HepG2 (cell line): ENCODE measurements at regions not wholly inside any gene's neighbourhood (a gene's known extent, or its start where the extent isn't known, plus 50 kb on each side); places are given as distances from the start of the nearest gene placed in this dataset.

Source experiments
- ATAC-seq: fragments of 200-7000 bp; cut with Tn5 transposase; 3 replicates; pipeline ENCODE4 v1.9.1; 2020; ENCODE audit warnings: mild to moderate bottlenecking, moderate library complexity
- BruUV-seq: library from RNA; stranded (reverse); fragments of 400-500 nt; replicated peaks from 2 replicates; lab custom pipeline; 2021; lab: Mats Ljungman, UMichigan
- CTCF ChIA-PET: fragments of 300-600 bp; formaldehyde crosslinking; extraction: SDS; loops from one replicate; lab custom pipeline; 2021; ENCODE audit warnings: low total read pairs, inconsistent platforms, low intra/inter-chr PET ratio; lab: Yijun Ruan, JAX
- POLR2A ChIA-PET: fragments of 350-600 bp; sonication (Branson Sonifier 250); formaldehyde crosslinking; loops from one replicate; lab custom pipeline; 2020; ENCODE audit warnings: antibody characterized with exemption, inconsistent platforms; lab: Yijun Ruan, JAX
- DNase-seq: peaks from one replicate; pipeline ENCODE4 v3.0.0-alpha.2; 2015; ENCODE audit warnings: low spot score
- FAIRE-seq: peaks from 3 replicates; lab custom pipeline; 2011; peaks lifted over from hg19 to GRCh38; lab: Jason Lieb, UNC
- H2AFZ ChIP-seq: one replicate; pipeline ENCODE4 v1.6.1; 2011; ENCODE audit warnings: low read length, inconsistent platforms
- H3K27ac ChIP-seq: fragments of 300-600 bp; 3 replicates; pipeline ENCODE4 v1.8.0; 2011; ENCODE audit warnings: mixed run types, mild to moderate bottlenecking, mixed read lengths, low read length, inconsistent platforms; ENCODE audit not compliant: insufficient read depth; ENCODE audit errors: extremely low read length
- H3K27me3 ChIP-seq, 2 experiments: fragments of 200-600 bp in 1 of 2; 2 replicates in 1 of 2; 3 replicates in 1 of 2; pipeline versions ENCODE4 v1.6.0 to v1.8.0; 2011; ENCODE audit warnings: low read length in 2 of 2, mild to moderate bottlenecking in 2 of 2, moderate library complexity in 2 of 2, inconsistent platforms in 1 of 2; ENCODE audit not compliant: insufficient read depth in 2 of 2, control insufficient read depth in 1 of 2
- H3K36me3 ChIP-seq, 2 experiments: fragments of 200-600 bp in 1 of 2; replicated peaks in 1 of 2; 2 replicates in 1 of 2; 3 replicates in 1 of 2; pipeline versions ENCODE4 v1.5.1 to v1.8.0; 2011; ENCODE audit warnings: low read length in 2 of 2, inconsistent platforms in 1 of 2; ENCODE audit not compliant: insufficient read depth in 2 of 2, control insufficient read depth in 1 of 2
- H3K4me1 ChIP-seq: 2 replicates; pipeline ENCODE4 v1.5.1; 2012; ENCODE audit warnings: low read length, inconsistent platforms; ENCODE audit not compliant: insufficient read depth
- H3K4me2 ChIP-seq: 2 replicates; pipeline ENCODE4 v1.6.0; 2011; ENCODE audit warnings: low read depth, low read length, inconsistent platforms
- H3K4me3 ChIP-seq, 3 experiments: fragments of 200-600 bp in 1 of 3; sonication (generic), shearing (Covaris generic) in 1 of 3; replicated peaks in 1 of 3; 2 replicates each; pipeline ENCODE4 v1.5.1; 2011 to 2016; ENCODE audit warnings: low read length in 3 of 3, inconsistent platforms in 2 of 3, low read depth in 2 of 3, mild to moderate bottlenecking in 2 of 3, control low read depth in 1 of 3, mixed read lengths in 1 of 3; ENCODE audit not compliant: insufficient read depth in 1 of 3
- H3K79me2 ChIP-seq: one replicate; pipeline ENCODE4 v1.6.1; 2011; ENCODE audit warnings: low read length, inconsistent platforms; ENCODE audit not compliant: insufficient read depth
- H3K9ac ChIP-seq: 2 replicates; pipeline ENCODE4 v1.6.0; 2011; ENCODE audit warnings: mild to moderate bottlenecking, low read depth, low read length, inconsistent platforms; ENCODE audit not compliant: insufficient read depth
- H3K9me3 ChIP-seq: 2 replicates; pipeline ENCODE4 v1.5.1; 2012; ENCODE audit warnings: mild to moderate bottlenecking, low read length
- H4K20me1 ChIP-seq: 2 replicates; pipeline ENCODE4 v1.6.0; 2011; ENCODE audit warnings: inconsistent platforms, mild to moderate bottlenecking, low read length, moderate library complexity; ENCODE audit not compliant: insufficient read depth
- KLF16 ChIP-seq, 2 experiments: sonication (generic) in 1 of 2; formaldehyde crosslinking in 1 of 2; IDR thresholded peaks; 2 replicates each; pipeline versions ENCODE4 v1.6.1 to v1.8.0; 2016 to 2023; ENCODE audit warnings: missing genetic modification reagents in 2 of 2, missing compliant biosample characterization in 1 of 2
- MATR3 ChIP-seq: sonication (generic); formaldehyde crosslinking; IDR thresholded peaks from 2 replicates; pipeline ENCODE4 v1.4.0; 2020; ENCODE audit warnings: missing genetic modification reagents
- ZNF235 ChIP-seq: sonication (generic); formaldehyde crosslinking; IDR thresholded peaks from 2 replicates; pipeline ENCODE4 v1.8.1; 2023; ENCODE audit warnings: mild to moderate bottlenecking, missing genetic modification reagents, borderline replicate concordance
- ZNF333 ChIP-seq: sonication (generic); formaldehyde crosslinking; IDR thresholded peaks from 2 replicates; pipeline ENCODE4 v1.4.0; 2020; ENCODE audit warnings: mild to moderate bottlenecking, missing genetic modification reagents, borderline replicate concordance
- WGBS: methylation state at CpG from one replicate; pipeline ENCODE4 v1.1.6; 2017; ENCODE audit warnings: low lambda C conversion rate; 5-methylcytosine and 5-hydroxymethylcytosine counted together
- in situ Hi-C: cut with HindIII; loops from 2 replicates; pipeline ENCODE4 v1.10.0; 2017; ENCODE audit warnings: low pct_unique_long_range_greater_than_20kb; ENCODE audit not compliant: extremely low pct_ligation_motif_present
- intact Hi-C: fragments of 100-400 bp; cut with micrococcal nuclease; formaldehyde crosslinking; loops from one replicate; pipeline ENCODE4 v1.10.0; 2022; ENCODE audit not compliant: unreplicated experiment
- TF ChIP-seq, protein P1 (sequence below): sonication (generic); formaldehyde crosslinking; conservative IDR thresholded peaks from 2 replicates; pipeline ENCODE4 v1.8.0; 2022; ENCODE audit warnings: mild to moderate bottlenecking, moderate library complexity, missing genetic modification reagents
- TF ChIP-seq, protein P2 (sequence below): sonication (generic); formaldehyde crosslinking; IDR thresholded peaks from 2 replicates; pipeline ENCODE4 v1.4.0; 2020; ENCODE audit warnings: missing genetic modification reagents, borderline replicate concordance

DNA sequence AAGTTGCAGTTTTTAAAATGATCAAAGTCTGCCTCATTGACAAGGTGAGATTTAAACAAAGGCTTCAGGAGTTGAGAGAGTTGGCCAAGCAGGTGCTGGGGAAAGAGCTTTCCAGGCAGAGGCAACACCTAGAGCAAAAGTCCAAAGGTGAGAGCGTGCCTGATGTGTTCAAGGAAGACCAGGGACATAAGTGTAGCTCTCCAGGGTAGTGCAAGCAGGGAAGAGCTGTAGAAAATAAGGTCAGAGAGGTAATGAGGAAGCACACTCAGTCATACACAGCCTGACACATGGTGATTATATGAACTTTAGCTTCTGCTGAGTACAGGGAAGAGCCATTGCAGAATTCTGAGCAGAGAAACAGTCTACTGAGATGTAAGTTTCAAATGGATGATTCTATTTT is 265.0 kb upstream of the NWD2 start (continued):
- TF ChIP-seq, protein P1, sequence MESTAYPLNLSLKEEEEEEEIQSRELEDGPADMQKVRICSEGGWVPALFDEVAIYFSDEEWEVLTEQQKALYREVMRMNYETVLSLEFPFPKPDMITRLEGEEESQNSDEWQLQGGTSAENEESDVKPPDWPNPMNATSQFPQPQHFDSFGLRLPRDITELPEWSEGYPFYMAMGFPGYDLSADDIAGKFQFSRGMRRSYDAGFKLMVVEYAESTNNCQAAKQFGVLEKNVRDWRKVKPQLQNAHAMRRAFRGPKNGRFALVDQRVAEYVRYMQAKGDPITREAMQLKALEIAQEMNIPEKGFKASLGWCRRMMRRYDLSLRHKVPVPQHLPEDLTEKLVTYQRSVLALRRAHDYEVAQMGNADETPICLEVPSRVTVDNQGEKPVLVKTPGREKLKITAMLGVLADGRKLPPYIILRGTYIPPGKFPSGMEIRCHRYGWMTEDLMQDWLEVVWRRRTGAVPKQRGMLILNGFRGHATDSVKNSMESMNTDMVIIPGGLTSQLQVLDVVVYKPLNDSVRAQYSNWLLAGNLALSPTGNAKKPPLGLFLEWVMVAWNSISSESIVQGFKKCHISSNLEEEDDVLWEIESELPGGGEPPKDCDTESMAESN (CRISPR knock-in tag), result no peak
- TF ChIP-seq KLF16 (CRISPR knock-in tag; IDR thresholded peaks at IDR 0.05) (no peak), ZNF333 (CRISPR knock-in tag) (no peak), ZNF235 (CRISPR knock-in tag) (no peak), MATR3 (no peak)

DNA sequence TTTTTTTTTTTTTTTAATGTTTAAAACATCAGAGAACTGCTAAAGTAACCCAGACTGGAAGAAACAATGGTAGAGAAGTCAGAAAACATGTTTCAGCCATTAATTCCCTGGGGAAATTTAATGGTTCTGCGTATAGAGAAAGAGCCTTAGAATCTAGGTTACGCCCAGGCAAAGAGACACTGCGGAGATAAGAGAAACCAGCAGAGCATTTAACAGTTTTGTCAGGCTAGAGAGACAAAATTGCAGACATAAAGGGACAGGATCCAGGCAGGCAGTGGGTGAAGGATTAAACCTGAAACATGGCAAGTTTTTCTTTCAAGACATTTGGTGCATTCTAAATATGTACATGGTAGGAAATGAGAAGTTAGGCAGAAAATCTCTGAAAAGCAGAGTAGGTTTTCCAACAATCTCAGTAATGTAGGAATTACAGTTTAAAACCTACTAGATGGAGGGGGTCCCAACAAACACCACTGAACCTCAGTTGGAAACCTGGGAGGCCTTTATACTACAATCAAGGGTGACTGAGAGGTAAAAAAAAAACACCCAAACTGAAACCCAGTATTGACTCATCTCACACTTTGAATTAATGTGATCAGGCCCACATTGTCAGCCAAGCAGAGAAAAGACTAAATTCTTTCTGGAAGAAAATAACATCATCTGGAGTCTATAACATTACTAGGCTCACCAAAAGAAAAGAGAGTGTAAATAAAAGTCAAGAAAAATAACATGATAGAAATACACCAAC is 254.2 kb upstream of the NWD2 start:
- Histone ChIP-seq H3K4me3 (no peak overlapping the region), H3K4me1 (no peaks in the 10 kb centered on the region), H3K9me3 (no peaks in the 10 kb centered on the region), H3K27me3 (no peaks in the 10 kb centered on the region), H2AFZ (no peak overlapping the region), H3K36me3 (no peaks in the 10 kb centered on the region), H3K79me2 (no peaks in the 10 kb centered on the region), H3K9ac (no peak overlapping the region), H3K27ac (no peak overlapping the region), H3K4me2 (no peak overlapping the region), H4K20me1 (no peaks in the 10 kb centered on the region)
- BruUV-seq, result no TSS peak
- 95% methylated on average over 3 of the region's 3 CpGs for WGBS
- ATAC-seq (no peak), FAIRE-seq (no peak), DNase-seq (no peak)
- TF ChIP-seq, protein P2, sequence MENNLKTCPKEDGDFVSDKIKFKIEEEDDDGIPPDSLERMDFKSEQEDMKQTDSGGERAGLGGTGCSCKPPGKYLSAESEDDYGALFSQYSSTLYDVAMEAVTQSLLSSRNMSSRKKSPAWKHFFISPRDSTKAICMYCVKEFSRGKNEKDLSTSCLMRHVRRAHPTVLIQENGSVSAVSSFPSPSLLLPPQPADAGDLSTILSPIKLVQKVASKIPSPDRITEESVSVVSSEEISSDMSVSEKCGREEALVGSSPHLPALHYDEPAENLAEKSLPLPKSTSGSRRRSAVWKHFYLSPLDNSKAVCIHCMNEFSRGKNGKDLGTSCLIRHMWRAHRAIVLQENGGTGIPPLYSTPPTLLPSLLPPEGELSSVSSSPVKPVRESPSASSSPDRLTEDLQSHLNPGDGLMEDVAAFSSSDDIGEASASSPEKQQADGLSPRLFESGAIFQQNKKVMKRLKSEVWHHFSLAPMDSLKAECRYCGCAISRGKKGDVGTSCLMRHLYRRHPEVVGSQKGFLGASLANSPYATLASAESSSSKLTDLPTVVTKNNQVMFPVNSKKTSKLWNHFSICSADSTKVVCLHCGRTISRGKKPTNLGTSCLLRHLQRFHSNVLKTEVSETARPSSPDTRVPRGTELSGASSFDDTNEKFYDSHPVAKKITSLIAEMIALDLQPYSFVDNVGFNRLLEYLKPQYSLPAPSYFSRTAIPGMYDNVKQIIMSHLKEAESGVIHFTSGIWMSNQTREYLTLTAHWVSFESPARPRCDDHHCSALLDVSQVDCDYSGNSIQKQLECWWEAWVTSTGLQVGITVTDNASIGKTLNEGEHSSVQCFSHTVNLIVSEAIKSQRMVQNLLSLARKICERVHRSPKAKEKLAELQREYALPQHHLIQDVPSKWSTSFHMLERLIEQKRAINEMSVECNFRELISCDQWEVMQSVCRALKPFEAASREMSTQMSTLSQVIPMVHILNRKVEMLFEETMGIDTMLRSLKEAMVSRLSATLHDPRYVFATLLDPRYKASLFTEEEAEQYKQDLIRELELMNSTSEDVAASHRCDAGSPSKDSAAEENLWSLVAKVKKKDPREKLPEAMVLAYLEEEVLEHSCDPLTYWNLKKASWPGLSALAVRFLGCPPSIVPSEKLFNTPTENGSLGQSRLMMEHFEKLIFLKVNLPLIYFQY (CRISPR knock-in tag), result no peak
- POLR2A ChIA-PET, result no interaction called here
- in situ Hi-C loops (no loop called here), intact Hi-C loops (no loop called here)
- CTCF ChIA-PET, result no interaction called here
